Suppressor macrophage (primary cell): ENCODE measurements at regions not wholly inside any gene's neighbourhood (a gene's known extent, or its start where the extent isn't known, plus 50 kb on each side); places are given as distances from the start of the nearest gene placed in this dataset.
"Not testable (repeated sequence)": the region's sequence is repeated elsewhere in the genome, so short reads cannot be mapped to it uniquely, and the experiment has no call there.

ENCODE experiments used
- DNase-seq, 4 experiments: peaks; one replicate each; pipeline ENCODE4 v3.0.0-alpha.2; 2020 to 2022

DNA sequence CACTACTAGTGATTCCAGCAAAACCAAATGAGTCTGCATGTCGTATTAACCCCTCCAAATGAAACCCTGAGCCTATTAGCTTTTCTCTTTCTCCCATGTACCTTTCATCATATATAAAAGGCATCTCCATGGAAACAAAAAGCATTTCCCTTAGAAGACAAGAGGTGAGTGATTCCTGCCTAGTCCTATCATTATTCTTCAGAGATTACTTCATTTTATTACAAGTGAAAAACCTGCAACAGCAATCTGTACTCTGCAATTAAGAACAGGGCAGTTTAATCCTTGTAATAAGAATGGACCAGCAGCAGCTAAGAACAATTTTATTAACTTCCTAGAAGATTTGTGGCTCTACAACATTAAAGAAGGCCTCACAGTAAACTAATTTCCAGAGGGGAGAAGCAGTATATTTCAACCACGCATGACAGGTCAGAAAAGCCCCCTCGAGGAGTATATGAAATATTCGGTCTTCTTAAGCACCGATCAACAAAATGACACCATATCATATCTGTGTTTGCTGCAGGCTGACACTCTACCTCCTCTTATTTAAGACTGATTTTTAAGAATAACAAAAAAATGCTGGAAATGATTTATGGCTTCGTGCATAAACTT, 132.3 kb upstream of the TFPI start:
- no peak for DNase-seq

DNA sequence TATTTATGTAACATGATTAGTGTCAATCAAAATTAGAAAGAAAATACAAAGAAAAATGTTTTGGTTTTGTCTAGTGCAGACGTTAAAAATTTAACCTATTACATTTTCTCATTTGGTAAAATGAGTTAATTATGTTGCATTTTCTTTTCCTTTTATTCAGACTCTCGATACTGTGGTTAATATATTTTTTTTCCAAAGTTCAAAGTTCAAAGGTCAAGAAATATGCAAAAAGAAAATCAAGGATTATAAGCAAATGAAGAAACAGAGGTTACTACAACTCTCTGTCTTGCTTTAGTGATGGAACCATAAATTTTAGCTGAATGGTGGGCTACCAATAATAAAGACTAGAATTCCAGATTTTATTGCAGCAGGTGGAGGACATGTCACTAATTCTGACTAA, 133.3 kb upstream of the TFPI start:
- no peak for DNase-seq

DNA sequence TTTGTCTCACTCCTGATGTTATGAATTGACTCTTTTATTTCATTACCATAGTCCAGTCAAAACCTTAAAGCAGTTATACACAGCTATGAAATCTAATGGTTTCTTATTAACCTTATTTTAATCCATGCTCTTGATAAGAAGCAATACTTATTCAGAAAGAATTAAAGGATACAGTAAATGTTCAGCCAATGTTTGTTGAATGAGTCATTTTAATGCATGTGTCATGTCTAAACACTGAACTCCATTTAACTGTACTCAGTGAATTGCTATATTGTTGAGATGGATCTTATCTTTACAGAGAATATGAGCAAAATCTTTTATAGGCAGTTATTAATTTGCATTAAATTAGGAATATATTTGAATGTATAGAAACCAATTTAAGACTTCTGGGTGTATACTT, 135.1 kb upstream of the TFPI start:
- no peak for DNase-seq

DNA sequence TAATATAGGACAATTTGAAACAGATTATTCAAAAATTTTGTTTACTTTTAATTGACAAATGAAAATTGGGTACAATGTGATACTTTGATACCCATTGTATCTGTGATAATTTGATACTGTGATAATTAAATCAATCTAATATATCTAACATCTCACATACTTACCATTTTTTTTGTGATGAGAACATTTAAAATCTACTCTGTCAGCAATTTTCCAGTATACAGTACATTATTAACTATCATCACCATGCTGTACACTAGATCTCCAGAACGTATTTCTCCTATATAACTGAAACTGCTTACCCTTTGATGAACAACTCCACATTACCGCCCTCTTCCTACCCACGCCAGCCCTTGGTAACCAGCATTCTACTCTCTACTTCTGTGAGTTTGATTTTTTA, 139.7 kb upstream of the TFPI start:
- no peak for DNase-seq

DNA sequence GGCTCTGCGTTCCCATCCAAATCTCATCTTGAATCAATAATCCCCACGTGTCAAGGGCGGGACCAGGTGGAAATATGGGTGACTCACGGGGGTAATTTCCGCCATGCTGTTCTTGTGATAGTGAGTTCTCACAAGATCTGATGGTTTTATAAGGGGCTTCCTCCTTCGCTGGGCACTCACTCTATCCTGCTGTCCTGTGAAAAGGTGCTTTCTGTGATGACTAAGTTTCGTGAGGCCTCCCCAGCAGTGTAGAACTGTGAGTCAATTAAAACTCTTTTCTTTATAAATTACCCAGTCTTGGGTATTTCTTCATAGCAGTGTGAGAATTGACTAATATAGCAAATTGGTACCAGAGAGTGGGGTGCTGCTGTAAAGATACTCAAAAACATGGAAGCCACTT, 142.4 kb upstream of the TFPI start:
- not testable (repeated sequence) for DNase-seq

DNA sequence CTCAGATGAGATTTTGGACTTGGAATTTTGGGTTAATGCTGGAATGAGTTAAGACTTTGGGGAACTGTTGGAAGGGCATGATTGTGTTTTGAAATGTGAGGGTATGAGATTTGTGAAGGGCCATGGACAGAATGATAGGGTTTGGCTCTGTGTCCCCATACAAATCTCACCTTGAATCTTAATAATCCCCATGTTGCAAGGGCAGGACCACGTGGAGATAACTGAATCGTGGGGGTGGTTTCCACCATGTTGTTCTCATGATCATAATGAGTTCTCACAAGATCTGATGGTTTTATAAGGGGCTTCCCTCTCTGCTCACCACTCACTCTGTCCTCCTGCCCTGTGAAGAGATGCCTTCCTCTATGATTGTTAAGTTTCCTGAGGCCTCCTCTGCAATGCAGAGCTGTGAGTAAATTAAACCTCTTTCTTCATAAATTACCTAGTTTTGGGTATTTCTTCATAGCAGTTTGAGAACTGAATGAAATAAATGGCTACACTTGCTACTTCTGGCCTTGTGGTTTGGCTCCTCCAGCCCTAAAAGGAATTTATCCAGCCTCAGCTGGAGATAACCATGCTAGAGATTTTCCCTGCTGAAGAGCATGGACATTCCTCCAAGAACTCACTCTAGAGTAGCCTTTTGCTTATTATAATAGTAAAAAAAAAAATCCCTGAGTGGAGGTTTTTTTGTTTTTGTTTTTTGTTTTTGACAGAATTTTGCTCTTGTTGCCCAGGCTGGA, 144.3 kb upstream of the TFPI start:
- no peak for DNase-seq

DNA sequence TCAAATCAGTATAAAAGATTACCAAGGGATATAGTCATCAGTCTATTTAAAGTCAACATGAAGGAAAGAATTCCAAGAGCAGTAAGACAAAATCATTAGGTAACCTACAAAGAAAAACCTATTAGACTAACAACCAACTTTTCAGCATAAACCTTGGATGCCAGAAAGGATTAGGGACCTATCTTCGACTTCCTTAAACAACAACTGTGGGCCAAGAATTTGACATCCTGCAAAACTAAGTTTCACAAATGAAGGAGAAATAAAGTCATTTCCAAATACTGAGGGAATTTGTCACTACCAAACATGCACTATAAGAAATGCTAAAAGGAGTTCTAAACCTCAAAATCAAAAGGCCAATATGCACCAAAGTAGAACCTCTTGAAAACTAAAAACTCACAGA, 147.9 kb upstream of the TFPI start:
- DNase-seq = no peak

DNA sequence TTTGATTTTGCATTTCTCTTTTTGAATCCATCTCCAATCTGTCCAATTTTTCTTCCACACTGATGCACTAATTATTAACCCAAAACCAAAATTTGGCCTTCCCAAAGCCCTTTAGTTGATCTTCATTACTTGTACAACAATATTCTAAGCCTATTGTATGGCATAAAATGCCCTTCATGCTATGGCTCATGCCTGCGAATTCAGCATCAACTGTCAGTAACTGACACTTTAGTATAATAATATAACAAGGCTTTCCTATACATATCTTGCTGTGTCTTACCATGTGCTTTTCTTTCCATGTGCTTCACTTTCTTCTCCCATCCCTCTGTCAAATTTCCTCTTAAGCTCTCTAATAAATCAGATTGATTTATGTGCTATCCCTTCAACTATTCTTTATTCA, 154.0 kb upstream of the TFPI start:
- DNase-seq = no peak

DNA sequence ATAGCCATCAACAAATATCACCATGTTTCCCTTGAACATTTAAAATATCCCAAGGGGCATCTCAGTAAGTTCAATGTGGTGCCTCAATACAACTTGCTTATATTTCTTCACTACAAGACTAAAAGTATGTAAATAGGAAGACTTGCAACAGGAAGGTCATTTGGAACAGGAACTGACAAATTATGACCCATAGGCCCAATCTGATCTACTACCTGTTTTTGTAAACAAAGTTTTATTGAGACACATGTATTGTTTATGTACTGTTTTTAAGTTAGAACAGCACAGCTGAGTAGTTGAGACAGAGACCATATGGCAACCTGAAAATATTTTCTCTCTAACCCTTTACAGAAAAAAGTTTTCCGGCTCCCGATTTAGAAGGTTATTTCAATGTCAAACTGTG, 154.8 kb upstream of the TFPI start:
- DNase-seq = no peak

DNA sequence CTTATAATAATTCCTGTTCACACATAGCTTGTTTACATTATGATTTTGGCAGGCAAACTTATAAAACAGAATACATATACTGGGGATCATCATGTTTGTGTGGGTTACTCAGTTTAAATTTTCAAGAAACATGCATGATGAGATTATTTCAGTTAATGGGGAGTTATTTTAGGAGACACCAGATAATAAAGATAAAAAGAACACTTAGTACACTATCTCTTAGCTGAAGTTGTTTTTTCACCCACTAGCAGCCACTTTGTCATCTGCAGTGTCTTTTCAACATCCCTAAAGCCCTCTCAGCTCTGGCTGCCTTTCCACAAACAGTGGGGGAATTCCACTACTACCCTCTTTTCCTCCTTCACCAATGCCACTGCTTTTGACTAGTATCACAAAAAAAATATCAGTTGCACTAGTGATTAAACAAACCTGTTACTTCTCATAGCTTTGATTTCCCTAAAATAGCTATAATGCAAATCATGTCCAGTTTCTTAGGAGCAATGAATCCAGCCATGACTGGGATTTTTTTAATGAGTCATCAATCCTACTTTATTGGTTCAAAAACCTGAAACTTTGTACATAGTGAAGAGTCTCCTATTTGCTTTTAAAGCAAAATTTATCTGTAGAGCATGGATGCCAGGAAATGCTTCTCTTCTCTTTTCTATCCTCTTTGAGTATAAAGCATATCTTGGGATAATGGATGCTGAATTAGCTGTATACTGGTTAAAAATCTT, 156.7 kb upstream of the TFPI start:
- DNase-seq = no peak

DNA sequence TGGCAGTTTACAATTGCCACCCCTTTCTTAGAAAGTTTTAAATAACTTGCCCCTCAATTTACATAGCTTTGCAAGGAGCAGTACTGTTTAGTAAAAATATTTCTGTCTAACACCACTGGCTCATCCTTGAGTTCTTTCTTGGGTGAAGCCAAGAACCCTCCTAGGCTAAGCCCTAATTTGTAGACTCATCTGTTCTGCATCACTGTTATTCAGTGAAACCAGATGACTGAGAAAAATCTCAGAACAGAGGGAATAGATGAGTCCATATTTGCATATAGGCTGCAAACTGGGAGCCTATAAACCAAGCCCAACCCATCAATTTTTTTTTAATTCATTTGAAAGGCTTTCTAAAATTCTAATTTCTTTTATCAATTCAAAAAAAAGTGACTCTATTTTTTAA, 161.4 kb upstream of the TFPI start:
- DNase-seq = no peak

DNA sequence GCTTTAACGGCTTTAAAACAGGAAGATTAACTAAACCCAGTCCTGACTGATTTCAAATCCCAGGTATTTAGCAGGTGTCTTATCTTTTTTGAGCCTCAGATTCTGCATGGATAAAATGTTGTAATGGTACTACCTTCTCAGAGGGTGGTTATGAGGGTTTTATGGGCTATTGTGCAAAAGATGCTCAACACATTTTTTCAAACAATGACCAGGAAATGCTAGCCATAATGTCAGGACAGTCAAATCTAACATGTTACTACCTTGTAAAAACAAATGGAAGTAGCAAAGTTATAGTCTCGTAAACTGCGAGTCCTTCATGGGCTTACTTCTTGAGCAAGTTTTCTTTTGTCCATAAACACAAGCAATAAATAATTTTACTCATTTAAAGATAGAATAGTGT, 162.1 kb upstream of the TFPI start:
- no peak for DNase-seq

DNA sequence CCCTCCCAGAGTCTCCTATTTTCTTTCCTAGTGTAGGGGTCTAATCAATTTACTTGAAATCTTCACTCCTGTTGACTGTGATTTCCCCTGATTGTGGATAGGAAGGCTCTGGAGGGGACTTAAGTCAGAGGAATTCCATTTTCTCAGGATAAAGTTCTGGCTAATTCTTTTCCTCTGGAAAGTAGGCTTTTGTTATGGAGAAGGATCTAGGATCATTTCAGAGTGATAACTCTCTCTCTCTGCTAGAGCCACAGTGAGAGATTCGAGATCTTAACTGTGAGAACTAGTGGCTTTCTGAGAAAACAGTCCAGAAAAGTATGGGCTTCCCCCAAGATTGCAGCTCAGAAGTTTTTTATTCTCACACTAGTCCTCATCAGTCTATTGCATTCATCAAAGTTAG, 163.9 kb upstream of the TFPI start:
- no peak for DNase-seq

DNA sequence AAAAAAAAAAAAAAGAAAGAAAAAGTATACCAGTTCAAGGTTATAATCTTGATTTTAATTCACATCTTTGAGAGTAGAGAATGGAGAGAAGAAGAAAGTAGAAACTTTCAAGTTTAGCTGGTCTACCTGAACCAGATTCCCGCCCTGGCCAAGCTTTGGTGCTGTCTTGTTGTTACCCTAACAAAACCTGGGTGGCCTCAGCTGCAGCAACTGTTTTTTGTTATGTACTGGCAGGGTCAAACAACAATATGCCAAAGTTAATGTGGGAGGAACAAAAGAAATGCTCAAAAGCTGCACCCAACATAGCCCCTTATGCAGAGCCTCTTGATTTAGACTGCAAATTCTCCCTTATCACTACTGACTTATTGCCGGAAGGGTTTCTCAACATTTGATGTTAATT, 165.3 kb upstream of the TFPI start:
- peak in 1 of 4 experiments; percentile 1 for DNase-seq

DNA sequence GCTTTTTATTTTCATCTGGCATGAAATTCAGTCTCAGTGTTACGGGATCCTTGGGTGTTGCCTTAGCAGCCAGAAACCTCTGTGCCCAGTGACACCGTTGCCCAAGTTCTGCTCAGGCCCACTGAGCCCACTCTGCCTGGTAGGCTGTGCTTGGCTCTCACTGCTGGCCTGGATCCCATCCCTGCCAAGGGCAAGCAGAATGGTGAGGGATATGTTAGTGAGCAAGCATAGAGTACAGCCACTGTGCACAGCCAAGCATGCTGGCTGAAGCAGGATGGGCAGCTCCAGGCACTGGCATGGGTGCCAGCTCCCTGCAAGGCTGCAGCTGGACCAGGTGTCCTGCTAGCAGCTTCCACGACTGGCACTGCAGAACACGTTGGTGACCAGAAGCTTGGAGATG, 194.7 kb upstream of the TFPI start:
- DNase-seq = no peak

DNA sequence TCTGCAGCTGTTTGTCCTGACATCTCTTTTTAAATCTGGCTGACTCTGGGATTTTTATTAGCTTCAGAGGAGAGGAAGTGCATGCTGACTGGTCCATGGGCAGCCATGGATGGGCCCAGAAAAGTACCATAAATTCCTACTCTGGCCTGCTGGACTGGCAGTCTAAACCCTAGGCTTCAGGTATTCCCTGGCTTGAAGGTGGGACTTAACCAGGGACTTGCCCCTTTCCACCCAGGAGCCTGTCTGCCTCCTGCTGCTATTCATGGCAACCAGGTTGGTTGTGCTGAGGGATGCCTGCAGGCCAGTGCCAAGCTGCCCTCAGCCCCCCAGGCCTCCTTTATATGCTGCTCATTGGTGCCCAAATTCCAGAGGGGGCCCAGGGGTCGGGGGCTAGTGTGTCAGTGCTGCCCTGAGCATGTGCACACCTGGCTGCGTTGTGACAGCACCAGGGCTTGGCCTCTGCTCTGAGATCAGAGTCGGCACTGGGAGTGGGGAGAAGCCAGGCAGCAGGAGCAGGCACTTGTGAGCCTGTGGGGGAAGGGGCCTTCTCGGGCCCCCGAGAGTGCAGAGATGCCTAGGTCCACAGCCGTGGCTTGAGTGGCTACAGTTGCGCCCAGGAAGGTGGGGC, 195.7 kb upstream of the TFPI start:
- no peak for DNase-seq

DNA sequence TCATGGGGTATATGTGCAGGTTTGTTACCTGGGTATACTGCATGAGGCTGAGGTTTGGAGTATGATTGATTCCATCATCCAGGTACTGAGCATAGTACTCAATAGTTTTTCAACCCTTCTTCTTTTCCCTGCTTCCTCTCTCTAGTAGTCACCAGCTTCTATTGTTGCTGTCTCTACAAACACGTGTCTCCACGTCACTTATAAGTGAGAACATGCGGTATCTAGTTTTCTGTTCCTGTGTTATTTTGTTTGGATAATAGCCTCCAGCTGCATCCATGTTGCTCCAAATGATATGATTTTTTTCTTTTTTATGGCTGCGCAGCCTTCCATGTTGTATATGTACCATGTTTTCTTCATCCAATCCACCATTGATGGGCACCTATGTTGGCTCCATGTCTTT, 214.8 kb upstream of the TFPI start:
- no peak for DNase-seq

DNA sequence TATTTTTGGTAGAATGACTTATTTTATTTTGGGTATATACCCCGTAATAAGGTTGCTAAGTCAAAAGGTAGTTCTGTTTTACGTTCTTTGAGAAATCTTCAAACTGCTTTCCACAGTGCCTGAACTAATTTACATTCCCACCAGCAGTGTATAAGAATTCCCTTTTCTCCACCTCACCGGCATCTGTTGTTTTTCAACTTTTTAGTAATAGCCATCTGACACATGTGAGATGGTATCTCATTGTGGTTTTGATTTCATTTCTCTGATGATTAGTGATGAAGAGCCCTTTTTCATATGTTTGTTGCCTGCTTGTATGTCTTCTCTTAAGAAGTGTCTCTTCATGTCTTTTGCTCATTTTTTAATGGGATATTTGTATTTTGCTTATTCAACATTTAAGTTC, 215.2 kb upstream of the TFPI start:
- DNase-seq = no peak

DNA sequence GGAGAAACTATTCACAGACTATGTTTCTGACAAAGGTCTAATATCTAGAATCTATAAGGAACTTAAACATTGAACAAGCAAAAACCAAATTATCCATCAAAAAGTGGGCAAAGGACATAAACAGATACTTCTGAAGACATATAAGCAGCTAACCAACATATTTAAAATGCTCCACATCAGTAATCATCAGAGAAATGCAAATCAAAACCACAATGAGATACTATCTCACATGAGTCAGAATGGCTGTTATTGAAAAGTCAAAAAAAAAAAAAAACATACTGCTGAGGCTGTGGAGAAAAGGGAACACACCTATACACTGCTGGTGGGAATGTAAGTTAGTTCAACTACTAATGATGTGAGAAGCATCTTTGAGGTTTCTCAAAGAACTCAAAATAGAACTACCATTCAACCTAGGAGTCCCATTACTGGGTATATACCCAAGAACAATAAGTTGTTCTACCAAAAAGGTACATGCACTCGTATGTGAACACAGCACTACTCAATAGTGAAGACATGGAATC, 220.4 kb upstream of the TFPI start:
- no peak for DNase-seq

DNA sequence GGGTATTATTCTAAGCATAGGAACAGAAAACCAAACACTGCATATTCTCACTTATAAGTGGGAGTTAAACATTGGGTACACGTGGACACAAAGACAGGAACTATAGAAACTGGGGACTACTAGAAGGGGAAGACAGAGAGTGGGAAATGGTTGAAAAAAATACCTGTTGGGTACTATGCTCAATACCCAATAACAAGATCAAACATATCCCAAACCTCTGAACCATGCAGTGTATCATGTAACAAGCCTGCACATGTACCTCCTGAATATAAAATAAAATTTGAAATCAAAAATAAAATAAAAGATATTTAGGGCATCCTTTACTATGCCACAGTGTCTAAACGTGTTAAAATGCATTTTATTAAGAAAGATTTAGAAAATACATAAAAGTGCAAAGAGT, 221.0 kb upstream of the TFPI start:
- DNase-seq = no peak

DNA sequence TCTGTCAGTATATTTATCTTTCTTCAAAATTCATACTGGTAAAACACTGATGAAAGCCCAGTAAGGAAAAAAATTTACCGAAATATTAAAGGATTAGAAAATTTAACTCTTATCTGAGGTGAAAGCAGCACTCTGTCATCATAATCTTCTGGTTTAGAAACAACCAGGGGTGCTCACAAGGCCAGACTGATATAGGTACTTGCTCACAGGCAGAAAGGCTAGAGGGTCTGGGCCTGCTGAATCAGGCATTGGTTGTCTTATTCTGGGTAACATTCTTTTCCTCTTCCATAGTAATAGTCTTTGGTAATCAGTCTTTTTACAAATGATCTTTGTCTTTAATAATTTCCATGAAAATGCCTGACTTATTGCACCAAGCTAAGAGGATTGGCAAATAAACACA, 221.4 kb upstream of the TFPI start:
- no peak for DNase-seq

DNA sequence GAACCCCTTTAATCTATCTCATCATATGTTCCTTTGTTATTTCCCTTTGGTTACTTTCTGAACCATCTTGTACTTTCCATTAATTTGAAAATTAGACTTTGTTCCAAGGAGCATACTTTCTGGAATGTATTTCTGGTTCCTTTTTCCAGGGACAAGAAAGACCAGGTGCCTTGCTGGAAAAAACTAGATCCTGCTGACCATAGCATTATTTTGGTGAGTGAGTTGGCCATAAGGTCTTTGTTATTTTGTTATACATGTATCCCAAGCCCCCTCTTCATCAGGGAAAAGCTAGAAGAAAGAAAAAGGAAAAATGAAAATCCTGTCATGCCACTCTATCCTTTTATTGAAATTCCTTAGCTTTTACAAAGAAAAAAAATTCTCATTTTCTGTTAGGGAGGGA, 228.1 kb upstream of the TFPI start:
- no peak for DNase-seq

DNA sequence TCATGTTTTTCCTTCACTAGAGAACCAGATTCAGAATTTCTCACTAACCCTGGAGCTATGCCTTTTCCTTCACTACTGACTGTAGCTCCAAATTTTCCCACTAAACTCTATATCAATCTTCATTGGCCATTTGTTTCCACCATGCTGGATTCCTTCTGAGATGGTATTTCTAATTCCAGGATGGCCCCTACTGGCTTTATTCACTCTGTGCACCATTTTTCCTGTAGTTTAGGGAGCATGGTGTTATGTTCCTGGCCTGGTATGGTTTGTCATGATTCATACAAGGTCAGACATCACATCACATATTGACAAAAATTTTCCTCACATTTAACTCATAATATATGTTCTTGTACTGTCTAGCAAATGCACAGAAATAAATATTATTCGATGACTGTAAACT, 229.2 kb upstream of the TFPI start:
- no peak for DNase-seq

DNA sequence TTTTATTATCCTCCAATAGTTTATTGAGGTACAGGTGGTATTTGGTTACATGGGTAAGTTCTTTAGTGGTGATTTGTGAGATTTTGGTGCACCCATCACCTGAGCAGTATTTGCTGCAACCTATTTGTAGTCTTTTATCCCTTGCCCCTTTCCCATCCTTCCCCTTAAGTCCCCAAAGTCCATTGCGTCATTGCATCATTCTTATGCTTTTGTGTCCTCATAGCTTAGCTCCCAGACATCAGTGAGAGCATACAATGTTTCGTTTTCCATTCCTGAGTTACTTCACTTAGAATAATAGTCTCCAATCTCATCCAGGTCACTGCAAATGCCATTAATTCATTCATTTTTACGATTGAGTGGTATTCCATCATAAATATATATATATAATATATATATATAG, 229.9 kb upstream of the TFPI start:
- DNase-seq = not testable (repeated sequence)
